ENCODE measurements at regions not wholly inside any gene's neighbourhood (a gene's known extent, or its start where the extent isn't known, plus 50 kb on each side); places are given as distances from the start of the nearest gene placed in this dataset.

- H3K4me2 ChIP-seq (ENCODE audit: unreplicated experiment) = no peak overlapping the region
- H3K27me3 ChIP-seq (replicated peaks; ENCODE audit: insufficient read depth) = no peaks in the 10 kb centered on the region
- peaks cover 16% of the 10 kb centered on the region for H3K4me1 ChIP-seq (ENCODE audit: insufficient read depth)
- no peak for TF ChIP-seq EZH2phosphoT487 (IDR thresholded peaks at IDR 0.05; ENCODE audit: insufficient read depth, low read depth)
- no peak for TF ChIP-seq EZH2 (IDR thresholded peaks at IDR 0.05; ENCODE audit: insufficient read depth, poor library complexity, severe bottlenecking)
- no peak overlapping the region for H3K9ac ChIP-seq
- H4K20me1 ChIP-seq (ENCODE audit: insufficient read depth) = no peaks in the 10 kb centered on the region
- H3K27ac ChIP-seq = no peak overlapping the region
- in situ Hi-C loops (cut with MboI) = no loop called here
- no peak overlapping the region for H3K4me3 ChIP-seq
- no peak for DNase-seq
- H3K79me2 ChIP-seq (ENCODE audit: insufficient read depth) = peaks cover 89% of the 10 kb centered on the region
- H3K36me3 ChIP-seq (ENCODE audit: low read depth) = no peaks in the 10 kb centered on the region
- 73 to 82% methylated on average over 4 of the region's 4 CpGs for WGBS, 2 experiments (ENCODE audit: low coverage in 1 of 2, low lambda C conversion rate in 2 of 2, missing lambda C conversion rate in 2 of 2)
- no peaks in the 10 kb centered on the region for H3K9me3 ChIP-seq (ENCODE audit: low read depth)
- H3K9me2 ChIP-seq (ENCODE audit: insufficient read depth) = no peaks in the 10 kb centered on the region
- peaks cover 17% of the 10 kb centered on the region for H3F3A ChIP-seq (ENCODE audit: insufficient read depth)
- no peak overlapping the region for H2AFZ ChIP-seq
Observed at GRCh38 chr2:64704161-64704560, 50.4 kb upstream of the SERTAD2 start.

GRCh38 chr2:64704996-64705395 is 51.3 kb upstream of the SERTAD2 start:
- Histone ChIP-seq H3K79me2 (ENCODE audit: insufficient read depth) (peaks cover 87% of the 10 kb centered on the region), H3K9me2 (ENCODE audit: insufficient read depth) (no peaks in the 10 kb centered on the region), H3K4me1 (ENCODE audit: insufficient read depth) (peaks cover 8% of the 10 kb centered on the region; the same call in 1 of the 2 replicates), H3K4me2 (ENCODE audit: unreplicated experiment) (no peak overlapping the region), H3K4me3 (no peak overlapping the region), H4K20me1 (ENCODE audit: insufficient read depth) (no peaks in the 10 kb centered on the region), H2AFZ (no peak overlapping the region), H3K36me3 (ENCODE audit: low read depth) (no peaks in the 10 kb centered on the region), H3K9me3 (ENCODE audit: low read depth) (no peaks in the 10 kb centered on the region), H3K27me3 (replicated peaks; ENCODE audit: insufficient read depth) (no peaks in the 10 kb centered on the region), H3K9ac (no peak overlapping the region), H3K27ac (no peak overlapping the region), H3F3A (ENCODE audit: insufficient read depth) (0 out of 2 replicates have a peak, but pooled peaks cover 8% of the 10 kb centered on the region)
- DNase-seq = no peak
- 95 to 100% methylated on average over 1 of the region's 1 CpG for WGBS, 2 experiments (ENCODE audit: low coverage in 1 of 2, low lambda C conversion rate in 2 of 2, missing lambda C conversion rate in 2 of 2)
- TF ChIP-seq EZH2phosphoT487 (IDR thresholded peaks at IDR 0.05; ENCODE audit: insufficient read depth, low read depth) (no peak), EZH2 (IDR thresholded peaks at IDR 0.05; ENCODE audit: insufficient read depth, poor library complexity, severe bottlenecking) (no peak)
- in situ Hi-C loops (cut with MboI) = no loop called here

GRCh38 chr2:64707276-64707675 is 53.6 kb upstream of the SERTAD2 start:
- H3K4me3 ChIP-seq = no peak overlapping the region
- DNase-seq = no peak
- H3K79me2 ChIP-seq (ENCODE audit: insufficient read depth) = peaks cover 87% of the 10 kb centered on the region
- no peaks in the 10 kb centered on the region for H3K4me1 ChIP-seq (ENCODE audit: insufficient read depth)
- H3F3A ChIP-seq (ENCODE audit: insufficient read depth) = no peaks in the 10 kb centered on the region
- H4K20me1 ChIP-seq (ENCODE audit: insufficient read depth) = no peaks in the 10 kb centered on the region
- no peak overlapping the region for H3K4me2 ChIP-seq (ENCODE audit: unreplicated experiment)
- 92 to 95% methylated on average over 2 of the region's 2 CpGs for WGBS, 2 experiments (ENCODE audit: low coverage in 1 of 2, low lambda C conversion rate in 2 of 2, missing lambda C conversion rate in 2 of 2)
- TF ChIP-seq EZH2phosphoT487 (IDR thresholded peaks at IDR 0.05; ENCODE audit: insufficient read depth, low read depth) = no peak
- no peak for TF ChIP-seq EZH2 (IDR thresholded peaks at IDR 0.05; ENCODE audit: insufficient read depth, poor library complexity, severe bottlenecking)
- no peaks in the 10 kb centered on the region for H3K9me2 ChIP-seq (ENCODE audit: insufficient read depth)
- no peak overlapping the region for H3K9ac ChIP-seq
- H2AFZ ChIP-seq = no peak overlapping the region
- H3K27me3 ChIP-seq (replicated peaks; ENCODE audit: insufficient read depth) = no peaks in the 10 kb centered on the region
- in situ Hi-C loops (cut with MboI) = no loop called here
- H3K9me3 ChIP-seq (ENCODE audit: low read depth) = no peaks in the 10 kb centered on the region
- H3K36me3 ChIP-seq (ENCODE audit: low read depth) = no peaks in the 10 kb centered on the region
- H3K27ac ChIP-seq = no peak overlapping the region

GRCh38 chr2:64708829-64709228 is 55.1 kb upstream of the SERTAD2 start:
- no peaks in the 10 kb centered on the region for H3F3A ChIP-seq (ENCODE audit: insufficient read depth)
- H3K27ac ChIP-seq = no peak overlapping the region
- in situ Hi-C loops (cut with MboI) = no loop called here
- H3K4me1 ChIP-seq (ENCODE audit: insufficient read depth) = no peaks in the 10 kb centered on the region
- no peaks in the 10 kb centered on the region for H3K9me2 ChIP-seq (ENCODE audit: insufficient read depth)
- H3K27me3 ChIP-seq (replicated peaks; ENCODE audit: insufficient read depth) = no peaks in the 10 kb centered on the region
- peak overlapping the region; percentile 1 for H3K4me2 ChIP-seq (ENCODE audit: unreplicated experiment)
- no peak overlapping the region for H3K4me3 ChIP-seq
- WGBS, 2 experiments (ENCODE audit: low coverage in 1 of 2, low lambda C conversion rate in 2 of 2, missing lambda C conversion rate in 2 of 2) = 67 to 70% methylated on average over 3 of the region's 3 CpGs
- H3K9ac ChIP-seq = no peak overlapping the region
- H3K36me3 ChIP-seq (ENCODE audit: low read depth) = no peaks in the 10 kb centered on the region
- TF ChIP-seq EZH2phosphoT487 (IDR thresholded peaks at IDR 0.05; ENCODE audit: insufficient read depth, low read depth) = no peak
- TF ChIP-seq EZH2 (IDR thresholded peaks at IDR 0.05; ENCODE audit: insufficient read depth, poor library complexity, severe bottlenecking) = no peak
- no peak for DNase-seq
- H2AFZ ChIP-seq = no peak overlapping the region
- H3K79me2 ChIP-seq (ENCODE audit: insufficient read depth) = peaks cover 86% of the 10 kb centered on the region
- no peaks in the 10 kb centered on the region for H3K9me3 ChIP-seq (ENCODE audit: low read depth)
- H4K20me1 ChIP-seq (ENCODE audit: insufficient read depth) = no peaks in the 10 kb centered on the region
